Hematopoietic multipotent progenitor cell treated with erythropoietin and hydrocortisone succinate and interleukin-3 and kit ligand, for 6 days (in vitro differentiated cells): ENCODE measurements at regions not wholly inside any gene's neighbourhood (a gene's known extent, or its start where the extent isn't known, plus 50 kb on each side); places are given as distances from the start of the nearest gene placed in this dataset.

Experiments
- DNase-seq: peaks from one replicate; pipeline ENCODE4 v3.0.0-alpha.2; 2015

- DNase-seq, result no peak
Observed at GRCh38 chr3:127049393-127049792, 66.5 kb downstream of the PLXNA1 start.

GRCh38 chr3:127050733-127051132, 67.8 kb downstream of the PLXNA1 start:
- DNase-seq, result no peak

GRCh38 chr3:127052121-127052561, 69.2 kb downstream of the PLXNA1 start:
- no peak for DNase-seq

GRCh38 chr3:127053026-127053425, 70.1 kb downstream of the PLXNA1 start:
- no peak for DNase-seq

GRCh38 chr3:127053450-127053849, 70.5 kb downstream of the PLXNA1 start:
- DNase-seq, result no peak

- DNase-seq, result no peak
Observed at GRCh38 chr3:127053979-127054378, 71.1 kb downstream of the PLXNA1 start.

GRCh38 chr3:127056281-127056680, 73.4 kb downstream of the PLXNA1 start:
- DNase-seq, result no peak

GRCh38 chr3:127056976-127057375, 74.1 kb downstream of the PLXNA1 start:
- no peak for DNase-seq

GRCh38 chr3:127059072-127059471, 76.2 kb downstream of the PLXNA1 start:
- no peak for DNase-seq

GRCh38 chr3:127061641-127062040, 78.7 kb downstream of the PLXNA1 start:
- DNase-seq, result no peak

- DNase-seq, result no peak
Observed at GRCh38 chr3:127062926-127063325, 80.0 kb downstream of the PLXNA1 start.

- DNase-seq, result no peak
Observed at GRCh38 chr3:127063916-127064315, 81.0 kb downstream of the PLXNA1 start.

GRCh38 chr3:127064391-127065137, 81.6 kb downstream of the PLXNA1 start:
- DNase-seq, result no peak

GRCh38 chr3:127065138-127065427, 82.2 kb downstream of the PLXNA1 start:
- no peak for DNase-seq

GRCh38 chr3:127065561-127066290, 82.8 kb downstream of the PLXNA1 start:
- no peak for DNase-seq

- no peak for DNase-seq
Observed at GRCh38 chr3:127066635-127067034, 83.7 kb downstream of the PLXNA1 start.

- no peak for DNase-seq
Observed at GRCh38 chr3:127067116-127067910, 84.4 kb downstream of the PLXNA1 start.

GRCh38 chr3:127068111-127068810, 85.3 kb downstream of the PLXNA1 start:
- DNase-seq, result no peak

- DNase-seq, result no peak
Observed at GRCh38 chr3:127068871-127069270, 86.0 kb downstream of the PLXNA1 start.

- DNase-seq, result no peak
Observed at GRCh38 chr3:127069814-127070440, 87.0 kb downstream of the PLXNA1 start.

GRCh38 chr3:127070776-127071175, 87.9 kb downstream of the PLXNA1 start:
- no peak for DNase-seq

- no peak for DNase-seq
Observed at GRCh38 chr3:127071597-127072001, 88.7 kb downstream of the PLXNA1 start.
